HG03442 (cell line): ENCODE measurements at regions not wholly inside any gene's neighbourhood (a gene's known extent, or its start where the extent isn't known, plus 50 kb on each side); places are given as distances from the start of the nearest gene placed in this dataset.

Source experiments
- ATAC-seq: cut with Tn5 transposase; IDR thresholded peaks from one replicate; pipeline ENCODE4 v1.9.1; 2021; ENCODE audit warnings: mild to moderate bottlenecking, moderate library complexity; ENCODE audit not compliant: unreplicated experiment

DNA sequence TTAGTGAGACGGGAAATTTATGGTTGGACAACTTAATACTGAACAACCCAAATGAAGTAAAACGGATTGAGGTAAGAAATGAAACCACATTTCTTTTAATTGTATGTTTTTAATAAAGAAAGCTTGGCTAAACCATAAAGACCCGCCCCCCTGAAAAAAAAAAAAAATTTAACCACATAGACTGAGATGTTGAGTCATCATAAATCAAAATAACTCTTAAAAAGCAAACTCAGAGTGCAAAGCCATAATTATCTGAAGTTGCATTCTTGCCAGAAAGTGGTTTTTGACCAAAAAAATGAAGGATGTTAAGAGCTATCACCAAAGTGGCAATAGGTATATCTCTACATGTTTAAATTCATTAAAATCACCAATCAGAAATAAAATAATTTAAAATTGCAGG lies 101.8 kb upstream of the COL21A1 start:
- ATAC-seq = no peak

- no peak for ATAC-seq
Observed at GRCh38 chr6:56348578-56348977, 101.2 kb upstream of the COL21A1 start.

DNA sequence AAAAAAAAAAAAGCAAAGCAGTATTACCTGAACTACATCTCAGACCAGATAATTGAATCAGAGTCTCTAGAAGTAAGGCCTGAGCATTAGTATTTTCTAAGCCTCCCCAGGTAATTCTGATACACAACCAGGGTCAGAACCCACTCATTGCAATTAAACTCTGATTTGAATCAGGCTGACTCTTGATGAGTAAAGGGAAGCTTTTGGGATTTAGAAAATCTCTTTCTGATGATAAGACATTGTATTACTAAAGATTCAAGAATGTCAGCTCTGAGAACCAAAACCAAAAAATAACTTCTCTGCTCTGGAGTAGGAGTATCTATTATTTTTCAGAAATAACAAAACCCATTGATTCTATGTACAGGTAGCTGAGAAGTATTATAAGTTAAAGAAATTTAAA lies 100.1 kb upstream of the COL21A1 start:
- ATAC-seq = no peak

DNA sequence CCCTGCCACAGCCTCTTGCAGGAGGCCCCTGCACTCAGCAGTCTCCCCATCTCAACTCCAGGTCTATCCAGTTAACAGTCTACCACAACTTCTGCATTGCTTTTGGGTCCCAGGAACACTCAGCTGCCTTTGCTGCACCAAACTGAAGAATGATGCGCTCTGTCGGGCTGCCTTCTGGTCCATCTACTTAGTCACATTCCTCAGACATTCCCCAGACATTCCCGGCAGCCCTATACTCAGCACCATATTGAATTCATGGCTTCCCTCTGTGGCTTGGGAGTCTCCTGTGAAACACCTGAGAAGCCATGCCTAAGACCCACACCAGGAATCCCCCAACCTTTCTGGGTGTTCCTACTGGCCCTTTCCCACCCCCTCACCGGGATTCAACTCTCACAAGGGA lies 99.6 kb upstream of the COL21A1 start:
- no peak for ATAC-seq

DNA sequence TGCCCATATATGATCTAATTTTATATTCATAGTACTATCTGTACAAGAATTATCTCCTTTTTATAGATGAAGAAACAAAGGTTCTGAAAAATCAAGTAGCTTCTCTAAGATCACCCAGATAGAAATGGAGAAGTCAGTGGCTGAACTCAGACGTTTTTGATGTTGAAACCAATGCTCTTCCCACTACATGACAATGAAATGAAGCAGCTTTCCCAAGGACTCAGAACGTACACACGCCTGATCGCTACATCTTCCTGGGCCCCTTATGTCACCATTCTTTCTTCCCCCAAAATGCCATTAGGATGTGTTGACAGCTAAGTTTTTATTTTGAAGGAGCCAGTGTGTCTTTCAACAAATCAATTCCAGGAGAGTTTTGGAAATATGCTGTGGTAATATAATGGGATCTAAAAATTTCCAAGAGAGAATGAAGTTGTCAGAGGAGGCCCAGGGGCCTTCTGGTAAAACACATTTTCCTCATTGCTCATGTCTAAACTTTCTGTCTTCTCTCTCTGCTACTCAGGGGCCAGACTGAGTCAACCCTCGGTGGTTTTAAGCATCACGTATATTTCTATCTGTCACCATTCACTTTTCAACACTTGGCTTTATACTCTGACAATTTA lies 98.1 kb upstream of the COL21A1 start:
- no peak for ATAC-seq

DNA sequence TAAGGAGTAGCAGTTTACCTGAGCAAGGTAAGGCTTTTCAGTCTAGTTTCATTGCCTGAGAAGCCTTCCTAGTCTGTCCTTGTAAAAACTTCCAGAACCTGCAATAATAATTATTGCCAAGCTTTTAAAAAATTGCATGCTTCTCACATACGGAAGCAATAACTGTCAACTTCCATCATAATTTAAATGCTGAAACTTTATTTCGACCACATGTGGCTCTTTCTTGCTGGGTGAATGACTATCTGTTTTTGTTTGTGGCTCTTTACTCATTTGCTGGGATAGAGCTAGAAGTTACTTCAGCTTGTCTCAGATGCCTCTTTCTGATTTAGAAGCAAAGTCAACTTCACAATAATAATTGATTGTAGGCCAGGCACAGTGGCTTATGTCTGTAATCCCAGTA lies 95.9 kb upstream of the COL21A1 start:
- no peak for ATAC-seq

- ATAC-seq = no peak
Observed at GRCh38 chr6:56339524-56339923, 92.1 kb upstream of the COL21A1 start.

DNA sequence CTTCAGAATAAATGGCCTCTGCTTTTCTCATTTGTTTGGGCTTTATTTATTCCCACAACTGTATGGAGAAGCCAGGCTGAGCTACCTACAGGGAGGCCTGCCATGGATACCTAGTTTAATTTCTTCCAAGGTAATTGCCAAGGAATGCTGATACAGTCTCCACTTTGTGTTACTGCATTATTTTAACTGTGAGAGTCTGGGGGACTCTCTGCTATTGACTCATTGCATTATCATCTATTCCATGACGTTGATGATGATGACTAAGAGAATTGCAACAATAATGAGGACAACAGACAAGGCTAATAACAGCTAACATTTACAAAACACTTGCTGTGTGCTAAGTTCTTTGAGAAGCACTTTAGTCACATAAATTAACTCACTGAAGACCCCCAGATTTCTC lies 88.3 kb upstream of the COL21A1 start:
- no peak for ATAC-seq

GRCh38 chr6:56334937-56335336 lies 87.6 kb upstream of the COL21A1 start:
- no peak for ATAC-seq

GRCh38 chr6:56329271-56330050 lies 82.1 kb upstream of the COL21A1 start:
- no peak for ATAC-seq

- ATAC-seq = no peak
Observed at GRCh38 chr6:56328728-56329090, 81.3 kb upstream of the COL21A1 start.

DNA sequence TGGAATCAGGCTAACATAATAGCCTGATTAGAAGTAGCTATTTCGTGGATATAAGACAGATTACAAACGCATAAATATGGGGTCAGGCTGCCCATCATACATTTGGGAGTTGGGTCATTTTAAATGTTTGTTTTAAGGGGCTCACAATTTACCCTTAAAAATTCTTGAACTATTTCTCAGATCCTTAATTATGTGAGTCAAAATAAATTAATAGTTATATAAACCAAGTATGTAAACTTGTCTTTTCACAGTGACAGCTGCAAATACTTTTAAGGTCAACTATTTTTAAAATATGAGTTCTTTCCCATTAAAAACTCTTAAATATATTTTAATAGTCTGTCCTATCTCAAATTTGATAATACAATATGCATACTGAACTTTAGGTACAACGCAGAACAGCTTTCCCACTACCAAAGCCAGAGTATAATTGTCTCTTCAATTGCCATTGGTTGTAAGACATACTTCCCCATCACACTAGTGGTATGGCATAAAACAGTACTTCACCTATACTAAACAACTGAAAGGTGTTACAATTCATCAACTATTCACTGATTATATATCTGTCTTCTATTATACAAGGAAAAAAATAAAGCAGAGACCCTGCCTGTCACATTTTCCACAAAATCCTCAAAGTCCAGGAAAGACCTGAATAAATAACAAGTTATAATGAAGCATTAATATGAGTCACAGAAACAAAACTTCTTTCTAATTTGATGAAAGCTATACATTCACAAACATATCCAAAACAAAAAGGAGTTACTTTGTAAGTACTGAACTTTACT lies 80.8 kb upstream of the COL21A1 start:
- ATAC-seq = no peak

DNA sequence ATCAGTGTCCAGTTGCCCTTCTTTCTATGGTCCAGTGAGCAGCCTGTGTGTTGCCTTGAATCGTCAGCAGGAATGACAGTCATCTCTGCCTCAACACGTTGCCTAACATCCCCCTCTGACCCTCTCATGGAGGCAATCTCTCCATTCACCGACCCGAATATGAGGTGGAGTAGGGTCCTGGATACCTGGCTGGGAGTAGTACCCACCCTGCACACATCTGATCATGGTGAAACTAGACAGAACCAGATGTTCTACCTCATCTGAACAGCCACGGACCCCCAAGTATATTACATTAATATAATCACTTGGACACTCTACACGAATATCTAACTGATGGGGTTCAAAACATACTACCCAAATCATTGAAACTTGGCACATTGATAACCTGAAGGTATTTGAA lies 77.0 kb upstream of the COL21A1 start:
- ATAC-seq = no peak

DNA sequence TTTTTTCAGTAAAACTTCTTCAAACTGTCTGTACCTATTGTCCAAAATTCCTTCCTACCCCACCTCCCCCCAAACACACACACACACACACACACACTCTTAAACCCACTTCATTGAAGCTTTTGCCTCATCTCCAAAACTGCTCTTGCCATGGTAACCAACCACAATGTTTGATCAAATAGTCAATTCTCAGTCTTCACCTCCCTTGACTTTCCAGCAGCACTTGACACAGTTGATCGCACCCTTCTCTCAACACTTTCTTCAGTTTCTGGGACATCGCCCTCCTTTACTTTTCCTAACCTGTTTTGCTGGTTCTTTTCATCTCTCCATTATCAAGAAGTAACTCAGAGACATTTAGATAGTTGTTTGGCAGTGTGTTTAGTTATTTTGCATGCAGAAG lies 71.5 kb upstream of the COL21A1 start:
- no peak for ATAC-seq

- ATAC-seq = no peak
Observed at GRCh38 chr6:56314683-56315523, 67.5 kb upstream of the COL21A1 start.

DNA sequence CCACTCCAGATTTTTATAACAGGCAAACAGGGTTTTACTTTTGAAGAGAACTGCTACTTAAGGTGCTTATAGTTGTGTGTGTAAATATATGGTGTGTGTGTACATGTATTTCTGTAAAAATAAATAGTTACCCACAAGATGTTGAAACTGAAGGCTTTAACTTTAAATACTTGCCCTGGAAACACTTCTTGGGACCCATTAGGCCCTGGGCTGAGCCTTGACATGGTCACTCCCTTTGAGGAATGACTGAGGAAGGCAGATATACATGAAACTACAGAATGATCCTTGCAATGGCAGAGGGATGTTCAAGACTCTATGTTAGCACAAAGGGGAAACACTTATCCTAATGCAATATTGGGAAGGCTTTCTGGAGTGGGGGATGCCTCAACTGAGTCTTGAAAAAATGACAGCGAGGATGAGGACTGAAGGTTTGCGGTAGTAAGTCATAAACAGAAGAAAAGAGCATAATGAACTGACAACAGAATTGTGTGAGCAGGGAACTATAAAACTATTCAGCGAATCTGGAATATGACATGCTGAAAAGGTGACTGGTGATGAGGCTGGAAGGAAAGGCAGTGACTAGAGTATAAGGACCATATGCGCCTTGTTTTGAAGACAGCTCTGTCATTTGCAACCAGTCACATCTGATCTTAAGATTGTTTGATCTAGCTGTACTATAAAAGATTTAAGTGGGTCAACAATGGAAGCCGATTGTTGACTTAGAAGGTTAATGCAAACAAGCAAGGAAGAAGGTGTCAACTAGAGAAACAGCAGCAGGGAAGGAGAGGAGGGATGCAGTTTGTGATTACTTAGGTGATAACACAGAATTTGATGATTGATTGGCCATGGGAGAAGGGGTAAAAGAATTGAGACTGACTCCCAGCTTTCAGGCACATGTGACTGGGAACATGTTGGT lies 64.4 kb upstream of the COL21A1 start:
- no peak for ATAC-seq

DNA sequence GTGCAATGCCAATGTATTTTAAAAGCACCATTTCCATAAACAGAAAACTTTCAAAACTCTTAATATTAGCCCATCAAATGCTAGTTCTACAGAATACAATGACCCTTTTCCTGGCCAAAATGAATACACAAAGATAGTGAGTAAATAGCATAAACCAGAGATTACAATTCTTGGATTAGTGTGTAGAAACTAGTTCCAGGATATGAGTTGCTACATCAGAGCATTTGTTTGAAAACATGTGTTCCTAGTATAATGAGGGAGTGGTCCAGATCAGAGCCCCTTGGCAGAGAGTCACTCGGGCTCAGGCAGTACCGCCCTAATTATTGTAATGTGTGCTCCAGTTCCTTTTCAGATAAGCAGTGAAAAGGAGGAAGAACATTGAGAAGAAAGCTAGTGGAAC lies 63.7 kb upstream of the COL21A1 start:
- ATAC-seq = no peak

DNA sequence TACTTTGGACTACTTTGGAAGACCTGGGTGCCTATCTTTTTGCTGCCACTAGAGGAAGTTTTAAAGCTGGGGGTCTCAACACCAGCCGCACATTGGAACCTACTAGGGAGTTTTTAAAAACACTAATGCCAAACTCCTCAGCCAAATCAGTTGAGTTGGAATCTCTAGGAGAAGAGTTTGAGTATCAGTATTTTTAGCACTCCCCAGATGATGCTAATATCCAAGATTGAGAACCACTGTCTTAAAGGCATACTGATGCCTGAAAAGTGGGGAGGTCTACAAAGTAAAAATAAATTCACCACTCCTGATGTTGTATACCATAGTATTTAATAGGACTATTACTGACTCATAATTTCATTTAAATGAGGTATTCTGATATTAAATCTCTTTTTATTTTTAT lies 62.9 kb upstream of the COL21A1 start:
- ATAC-seq = no peak

DNA sequence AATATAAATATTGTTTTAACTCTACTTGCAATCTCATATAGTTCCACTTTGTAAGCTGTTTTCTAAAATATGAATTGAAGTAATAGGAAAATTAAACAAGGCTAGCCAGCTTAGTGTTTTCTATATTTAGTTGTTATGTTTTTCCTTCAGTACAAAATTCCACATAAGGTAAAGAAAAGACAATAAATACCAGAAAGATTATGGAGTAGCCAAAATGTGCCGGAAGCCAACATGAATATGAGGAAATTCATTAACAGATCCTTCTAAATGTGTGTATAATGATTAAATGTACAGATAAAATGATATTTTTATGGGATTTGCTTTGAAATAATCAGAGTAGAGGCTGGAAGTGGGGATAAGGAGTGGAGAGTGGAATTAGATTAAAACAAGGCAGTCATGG lies 52.5 kb upstream of the COL21A1 start:
- no peak for ATAC-seq
